Prostate gland (tissue), 2 donors: ENCODE measurements at regions not wholly inside any gene's neighbourhood (a gene's known extent, or its start where the extent isn't known, plus 50 kb on each side); places are given as distances from the start of the nearest gene placed in this dataset.

Experiments used
- CTCF ChIP-seq, 4 experiments: fragments of 200-600 bp in 2 of 4; fragments of 450-650 bp in 2 of 4; sonication (generic) in 2 of 4; IDR thresholded peaks; 1 replicate in 3 of 4; 2 replicates in 1 of 4; pipeline ENCODE4 v1.5.1; 2016 to 2019; ENCODE audit warnings: antibody characterized with exemption in 4 of 4, mild to moderate bottlenecking in 2 of 4, moderate library complexity in 2 of 4
- POLR2A ChIP-seq: fragments of 450-650 bp; IDR thresholded peaks from one replicate; pipeline ENCODE4 v1.6.1; 2016; ENCODE audit warnings: antibody characterized with exemption, mild to moderate bottlenecking
- POLR2AphosphoS5 ChIP-seq: sonication (generic); formaldehyde crosslinking; IDR thresholded peaks from one replicate; pipeline ENCODE4 v1.6.1; 2017; ENCODE audit warnings: antibody characterized with exemption

GRCh38 chr7:45331563-45331962 lies 174.0 kb downstream of the RAMP3 start:
- TF ChIP-seq CTCF (IDR thresholded peaks at IDR 0.05): no peak
- TF ChIP-seq POLR2A: no peak
- no peak for TF ChIP-seq POLR2AphosphoS5
